ENCODE measurements at regions not wholly inside any gene's neighbourhood (a gene's known extent, or its start where the extent isn't known, plus 50 kb on each side); places are given as distances from the start of the nearest gene placed in this dataset.

GRCh38 chr5:120988941-120989340, 524.8 kb downstream of the PRR16 start:
- no peak for TF ChIP-seq POLR2A (IDR thresholded peaks at IDR 0.05)
- TF ChIP-seq CTCF (IDR thresholded peaks at IDR 0.05): no peak
- H3K9me3 ChIP-seq: no peaks in the 10 kb centered on the region
- no peak overlapping the region for H3K4me3 ChIP-seq
- no peaks in the 10 kb centered on the region for H3K36me3 ChIP-seq
- H3K27ac ChIP-seq: no peak overlapping the region
- no peak for DNase-seq
- no peaks in the 10 kb centered on the region for H3K27me3 ChIP-seq
- no peaks in the 10 kb centered on the region for H3K4me1 ChIP-seq

- no peaks in the 10 kb centered on the region for H3K27me3 ChIP-seq
- H3K27ac ChIP-seq: no peak overlapping the region
Observed at GRCh38 chr5:120991569-120991968, 527.5 kb downstream of the PRR16 start.

GRCh38 chr5:120994112-120994511, 530.0 kb downstream of the PRR16 start:
- no peaks in the 10 kb centered on the region for H3K27me3 ChIP-seq
- no peaks in the 10 kb centered on the region for H3K4me1 ChIP-seq
- no peak overlapping the region for H3K4me3 ChIP-seq
- H3K9me3 ChIP-seq: no peaks in the 10 kb centered on the region
- no peak for DNase-seq
- H3K36me3 ChIP-seq: no peaks in the 10 kb centered on the region
- no peak for TF ChIP-seq CTCF (IDR thresholded peaks at IDR 0.05)
- TF ChIP-seq POLR2A (IDR thresholded peaks at IDR 0.05): no peak
- H3K27ac ChIP-seq: no peak overlapping the region

More at GRCh38 chr5:120991569-120991968, 527.5 kb downstream of the PRR16 start:
- TF ChIP-seq CTCF (IDR thresholded peaks at IDR 0.05) (no peak), POLR2A (IDR thresholded peaks at IDR 0.05) (no peak)
- H3K36me3 ChIP-seq: no peaks in the 10 kb centered on the region
- no peak overlapping the region for H3K4me3 ChIP-seq
- H3K4me1 ChIP-seq: no peaks in the 10 kb centered on the region
- H3K9me3 ChIP-seq: no peaks in the 10 kb centered on the region
- no peak for DNase-seq

GRCh38 chr5:120999550-120999949, 535.5 kb downstream of the PRR16 start:
- TF ChIP-seq POLR2A (IDR thresholded peaks at IDR 0.05) (no peak), CTCF (IDR thresholded peaks at IDR 0.05) (no peak)
- Histone ChIP-seq H3K36me3 (no peaks in the 10 kb centered on the region), H3K4me1 (no peaks in the 10 kb centered on the region), H3K9me3 (no peaks in the 10 kb centered on the region), H3K27me3 (no peaks in the 10 kb centered on the region), H3K27ac (no peak overlapping the region), H3K4me3 (no peak overlapping the region)
- DNase-seq: no peak

GRCh38 chr5:121006217-121006616, 542.1 kb downstream of the PRR16 start:
- H3K4me1 ChIP-seq: no peaks in the 10 kb centered on the region
- DNase-seq: no peak
- no peaks in the 10 kb centered on the region for H3K36me3 ChIP-seq
- TF ChIP-seq CTCF (IDR thresholded peaks at IDR 0.05): no peak
- no peak overlapping the region for H3K27ac ChIP-seq
- no peak overlapping the region for H3K4me3 ChIP-seq
- H3K9me3 ChIP-seq: no peaks in the 10 kb centered on the region
- no peaks in the 10 kb centered on the region for H3K27me3 ChIP-seq

GRCh38 chr5:121008041-121008440, 543.9 kb downstream of the PRR16 start:
- Histone ChIP-seq H3K4me1 (no peaks in the 10 kb centered on the region), H3K27me3 (no peaks in the 10 kb centered on the region), H3K4me3 (no peak overlapping the region), H3K9me3 (no peaks in the 10 kb centered on the region), H3K36me3 (no peaks in the 10 kb centered on the region), H3K27ac (no peak overlapping the region)
- no peak for DNase-seq
- TF ChIP-seq CTCF (IDR thresholded peaks at IDR 0.05): no peak
- TF ChIP-seq POLR2A (IDR thresholded peaks at IDR 0.05): no peak

Measured in Peyer's patch (tissue), 4 donors.